ENCODE measurements at regions not wholly inside any gene's neighbourhood (a gene's known extent, or its start where the extent isn't known, plus 50 kb on each side); places are given as distances from the start of the nearest gene placed in this dataset.

GRCh38 chr2:18149660-18150246 is 271.3 kb downstream of the KCNS3 start:
- in situ Hi-C loops (cut with MboI; ENCODE audit: low sequenced_read_pairs, unreplicated experiment), result loop anchor here (25.0 kb wide), 1 partner anchor 287 kb away; no protein-coding TSS in a partner anchor
- TF ChIP-seq CTCF (IDR thresholded peaks at IDR 0.05; ENCODE audit: borderline replicate concordance, control extremely low read depth, extremely low read depth, insufficient read depth, missing control alignments), result peak; percentile 53
- DNase-seq (ENCODE audit: low spot score), result peak; percentile 43

GRCh38 chr2:18136881-18137475 is 258.5 kb downstream of the KCNS3 start:
- in situ Hi-C loops (cut with MboI; ENCODE audit: low sequenced_read_pairs, unreplicated experiment), result no loop called here
- TF ChIP-seq CTCF (IDR thresholded peaks at IDR 0.05; ENCODE audit: borderline replicate concordance, control extremely low read depth, extremely low read depth, insufficient read depth, missing control alignments), result no peak
- DNase-seq (ENCODE audit: low spot score), result no peak

- no peak for TF ChIP-seq CTCF (IDR thresholded peaks at IDR 0.05; ENCODE audit: borderline replicate concordance, control extremely low read depth, extremely low read depth, insufficient read depth, missing control alignments)
- in situ Hi-C loops (cut with MboI; ENCODE audit: low sequenced_read_pairs, unreplicated experiment), result no loop called here
- no peak for DNase-seq (ENCODE audit: low spot score)
Observed at GRCh38 chr2:18133310-18133709, 254.8 kb downstream of the KCNS3 start.

- no peak for DNase-seq (ENCODE audit: low spot score)
- no peak for TF ChIP-seq CTCF (IDR thresholded peaks at IDR 0.05; ENCODE audit: borderline replicate concordance, control extremely low read depth, extremely low read depth, insufficient read depth, missing control alignments)
- in situ Hi-C loops (cut with MboI; ENCODE audit: low sequenced_read_pairs, unreplicated experiment), result no loop called here
Observed at GRCh38 chr2:18132697-18133096, 254.2 kb downstream of the KCNS3 start.

- TF ChIP-seq CTCF (IDR thresholded peaks at IDR 0.05; ENCODE audit: borderline replicate concordance, control extremely low read depth, extremely low read depth, insufficient read depth, missing control alignments), result no peak
- no peak for DNase-seq (ENCODE audit: low spot score)
- in situ Hi-C loops (cut with MboI; ENCODE audit: low sequenced_read_pairs, unreplicated experiment), result no loop called here
Observed at GRCh38 chr2:18131761-18132160, 253.3 kb downstream of the KCNS3 start.

GRCh38 chr2:18129348-18129747 is 250.9 kb downstream of the KCNS3 start:
- TF ChIP-seq CTCF (IDR thresholded peaks at IDR 0.05; ENCODE audit: borderline replicate concordance, control extremely low read depth, extremely low read depth, insufficient read depth, missing control alignments), result no peak
- no peak for DNase-seq (ENCODE audit: low spot score)
- in situ Hi-C loops (cut with MboI; ENCODE audit: low sequenced_read_pairs, unreplicated experiment), result no loop called here

Data from GM13976 (cell line).